Heart left ventricle (tissue), 13 donors: ENCODE measurements at regions not wholly inside any gene's neighbourhood (a gene's known extent, or its start where the extent isn't known, plus 50 kb on each side); places are given as distances from the start of the nearest gene placed in this dataset.

Source experiments
- CTCF ChIP-seq, 12 donors: fragments of 200-600 bp; sonication (generic) in 4 of 12; IDR thresholded peaks; one replicate each; pipeline versions ENCODE4 v1.5.0 to v1.8.0; 2018 to 2022; ENCODE audit warnings: antibody characterized with exemption in 12 of 12, mild to moderate bottlenecking in 5 of 12
- POLR2A ChIP-seq, 2 donors: fragments of 450-650 bp; IDR thresholded peaks; one replicate each; pipeline ENCODE4 v1.6.1; 2017; ENCODE audit warnings: antibody characterized with exemption in 2 of 2, mild to moderate bottlenecking in 2 of 2, moderate library complexity in 2 of 2
- donor health status: ischemic (EF 13 %, LVEDD 7.1; RV severe dilation, severe dysfunction).
- donor health status: DM: no; HTN: yes; CAD: no.
- donor health status: DM: no; HTN: no; CAD: no.
- donor health status: ischemic (EF 25% LVEDD 6.9; RV normal size, moderate dysfunction).
- donor health status: ischemic (EF 25% LVEDD 5.7; RV mildly dilated, moderate dysfunction).
- donor health status: ischemic (EF 35%, LVEDD 5.7; RV mildly dilated, moderate dysfunction).
- donor health status: nonischemic (EF 11% LVEDD 7.7; RV severe dilation, severe dysfunction).
- donor health status: DM: yes; HTN: yes; CAD: no.
- donor health status: PGD.
- donor health status: ischemic (EF 29% LVEDD 5.4; RV normal size, mild dysfunction).
- donor health status: nonischemic (EF 23%, LVEDD 6.1; RV moderate dilation, normal function).

- TF ChIP-seq CTCF (IDR thresholded peaks at IDR 0.05) = no peak
- no peak for TF ChIP-seq POLR2A (IDR thresholded peaks at IDR 0.05)
These were observed 69.6 kb upstream of the GNAQ start for GRCh38 chr9:78101247-78101646.
